Activated T-cell treated with anti-CD3 and anti-CD28 coated beads for 24 hours (primary cell): ENCODE measurements at regions not wholly inside any gene's neighbourhood (a gene's known extent, or its start where the extent isn't known, plus 50 kb on each side); places are given as distances from the start of the nearest gene placed in this dataset.

Experiments
- DNase-seq: peaks from one replicate; pipeline ENCODE4 v3.0.0-alpha.2; 2020; ENCODE audit warnings: low read depth

DNA sequence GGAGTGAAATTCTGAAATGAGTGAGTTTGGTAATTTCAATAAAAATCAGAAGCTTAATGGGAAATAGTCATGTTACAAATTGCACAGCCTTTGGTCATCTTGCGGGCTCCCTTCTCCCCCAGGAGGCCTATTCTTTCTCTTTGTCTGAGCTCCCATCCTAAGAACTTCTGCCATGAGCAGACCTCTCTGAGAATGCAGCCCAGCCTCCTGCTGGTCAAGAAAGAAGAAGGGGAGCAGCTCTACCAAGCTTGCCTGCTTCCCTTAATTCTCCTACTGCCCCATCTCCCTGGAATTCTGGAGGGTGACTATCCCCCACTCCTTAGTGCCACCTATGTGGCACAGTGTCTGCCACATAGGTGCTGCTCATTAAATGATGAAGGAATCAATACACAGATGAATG lies 300.7 kb upstream of the DAB1 start:
- DNase-seq = no peak

DNA sequence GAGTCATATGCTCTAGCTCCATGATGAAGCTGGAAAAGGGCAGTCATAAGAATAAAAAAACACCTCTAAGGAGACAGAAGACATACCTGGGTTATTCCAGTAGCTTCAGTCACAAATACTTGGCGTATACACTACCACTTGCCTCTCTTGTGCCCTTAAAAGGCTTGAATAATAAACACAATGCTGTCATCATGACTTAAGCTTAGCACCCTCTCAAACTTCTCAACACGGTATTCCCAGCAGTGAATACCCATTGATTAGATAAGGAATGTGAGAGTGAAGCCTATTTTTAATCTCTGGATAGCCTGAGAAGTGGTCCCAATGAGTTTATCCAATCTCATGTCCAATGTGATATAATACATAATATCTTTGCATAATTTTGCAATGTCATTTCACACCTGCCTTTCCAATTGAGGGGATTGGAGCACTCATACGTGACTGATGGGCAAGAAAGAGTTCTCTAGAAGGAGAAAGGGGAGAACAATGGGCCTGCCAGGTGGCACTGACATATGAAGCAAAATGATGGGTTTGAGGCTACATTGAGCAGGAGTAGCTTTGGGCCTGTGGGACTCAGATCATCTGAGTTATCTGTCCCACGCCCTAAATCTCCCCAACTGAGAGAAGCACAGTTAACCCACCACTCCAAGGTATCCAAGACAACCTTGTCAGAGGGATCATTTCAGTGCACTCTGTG lies 298.6 kb upstream of the DAB1 start:
- DNase-seq = no peak

DNA sequence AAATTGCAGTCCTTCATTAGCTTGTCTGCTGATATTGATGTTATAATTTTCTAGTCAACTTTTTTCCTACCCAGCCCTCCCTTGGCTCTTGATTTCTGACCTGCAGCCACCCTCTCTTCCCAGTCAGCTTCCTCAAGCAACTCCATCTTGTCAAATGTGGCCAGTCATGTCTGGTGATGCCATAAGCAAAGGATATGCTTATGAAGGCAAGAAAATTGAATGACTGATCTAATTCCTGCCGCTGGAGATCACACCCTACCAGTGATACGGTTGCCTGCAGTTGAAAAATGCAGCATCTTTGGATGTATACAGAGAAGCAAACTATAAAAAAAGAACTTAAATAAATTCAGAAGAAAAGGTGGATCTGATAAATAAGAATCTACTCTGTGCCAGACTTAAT lies 297.1 kb upstream of the DAB1 start:
- no peak for DNase-seq

DNA sequence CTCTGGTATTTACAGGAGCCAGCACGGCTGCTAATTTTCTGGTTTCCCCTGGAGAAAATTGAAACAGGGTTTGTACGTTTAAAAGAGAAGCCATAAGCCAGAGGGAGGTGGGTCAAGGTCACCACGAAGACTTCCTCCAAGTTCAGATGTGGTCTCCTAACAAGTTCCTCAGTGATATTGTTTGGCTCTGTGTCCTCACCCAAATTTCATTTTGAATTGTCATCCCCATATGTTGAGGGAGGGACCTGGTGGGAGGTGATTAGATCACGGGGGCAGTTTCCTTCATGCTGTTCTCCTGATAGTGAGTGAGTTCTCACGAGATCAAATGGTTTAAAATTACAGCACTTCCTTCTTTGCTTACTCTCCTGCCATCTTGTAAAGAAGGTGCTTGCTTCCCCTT lies 295.4 kb upstream of the DAB1 start:
- no peak for DNase-seq

DNA sequence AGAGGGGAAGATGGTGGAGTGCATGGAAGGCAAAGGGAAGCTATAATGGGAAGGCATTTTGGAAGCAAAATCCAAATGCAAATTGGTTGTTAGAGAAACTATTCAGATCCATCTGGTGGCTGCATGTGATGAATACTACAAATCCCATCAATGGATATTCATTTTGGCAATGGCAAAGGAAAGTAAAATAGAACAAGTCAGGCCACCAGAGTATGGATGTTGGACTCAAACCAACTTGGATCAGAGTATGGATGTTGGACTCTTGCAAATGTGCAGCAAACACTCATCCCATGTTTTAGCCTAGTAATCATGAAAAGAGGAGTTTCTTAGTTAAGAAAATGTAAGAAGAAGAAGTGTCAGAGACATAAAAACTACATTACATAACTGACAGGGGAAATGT lies 289.6 kb upstream of the DAB1 start:
- DNase-seq = no peak

DNA sequence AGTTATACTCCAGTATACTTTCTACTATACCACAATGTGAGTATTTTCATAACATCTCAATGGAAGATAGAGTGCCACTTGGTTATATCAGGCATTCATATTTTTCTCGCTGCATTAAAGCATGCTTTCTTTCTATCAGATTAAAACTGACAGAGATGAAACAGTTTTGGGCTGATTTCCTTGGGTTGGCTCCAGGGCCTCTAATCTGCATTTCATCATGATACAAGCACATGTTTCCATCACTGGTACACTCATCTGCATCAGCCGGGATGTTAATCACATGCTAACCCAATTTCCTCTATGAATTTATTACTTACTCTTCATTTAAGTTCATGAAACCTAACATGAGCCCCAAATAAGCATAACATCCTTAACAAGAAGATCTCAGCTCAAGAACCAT lies 289.0 kb upstream of the DAB1 start:
- no peak for DNase-seq

DNA sequence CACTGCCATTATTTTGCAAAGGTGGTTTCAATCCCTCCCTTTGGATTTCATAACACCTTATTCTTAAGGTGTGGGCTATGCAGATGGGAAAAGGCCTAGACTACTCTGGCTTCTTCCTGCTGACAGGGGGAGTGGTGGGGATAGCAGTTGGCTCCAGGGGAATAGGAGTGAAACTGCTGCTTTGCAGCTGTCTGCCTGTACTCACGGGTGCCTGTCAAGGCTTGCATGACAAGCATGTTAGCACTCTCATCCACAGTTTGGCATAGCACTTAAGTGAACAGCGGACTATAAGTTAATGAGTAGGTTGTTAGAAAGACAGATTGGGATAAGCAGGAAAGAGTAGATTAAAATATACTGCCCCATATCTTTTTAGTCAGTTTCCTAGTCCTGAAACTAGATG lies 287.5 kb upstream of the DAB1 start:
- no peak for DNase-seq

DNA sequence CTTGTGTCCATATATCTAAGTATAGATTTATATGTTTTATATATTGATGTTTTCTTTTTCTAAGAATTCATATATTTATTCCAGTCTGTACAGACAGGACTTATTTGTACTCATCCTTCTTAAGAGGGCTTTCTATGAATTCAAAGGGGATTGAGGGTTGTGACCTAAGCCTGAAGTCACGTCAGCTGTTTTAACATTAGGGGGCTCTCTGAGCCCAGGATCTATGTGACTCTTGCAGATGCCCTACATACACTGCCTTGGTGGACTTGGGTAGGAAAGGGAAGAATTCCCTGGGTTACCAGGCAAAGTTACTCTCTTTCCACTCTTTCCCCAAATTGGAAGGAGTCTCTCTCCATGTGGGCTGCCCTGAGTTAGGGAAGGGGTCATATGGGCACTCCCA lies 283.8 kb upstream of the DAB1 start:
- DNase-seq = no peak

DNA sequence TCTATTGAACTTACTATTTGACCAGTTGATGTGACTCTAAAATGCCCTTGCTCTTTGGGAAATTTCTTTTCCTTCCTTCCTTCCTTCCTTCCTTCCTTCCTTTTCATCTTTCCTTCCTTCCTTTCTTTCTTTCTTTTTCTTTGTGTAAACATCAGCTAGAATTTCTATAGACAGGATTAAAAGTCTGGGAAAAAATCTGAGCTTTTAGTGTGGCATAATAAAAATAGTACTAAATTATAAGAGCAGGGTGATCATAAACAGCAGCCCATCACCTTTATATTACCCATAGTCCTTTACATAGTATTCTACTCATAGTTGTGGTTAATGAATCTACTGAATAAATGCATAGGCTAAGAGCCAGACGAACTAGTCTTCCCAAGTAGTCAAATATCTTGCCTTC lies 281.0 kb upstream of the DAB1 start:
- no peak for DNase-seq

DNA sequence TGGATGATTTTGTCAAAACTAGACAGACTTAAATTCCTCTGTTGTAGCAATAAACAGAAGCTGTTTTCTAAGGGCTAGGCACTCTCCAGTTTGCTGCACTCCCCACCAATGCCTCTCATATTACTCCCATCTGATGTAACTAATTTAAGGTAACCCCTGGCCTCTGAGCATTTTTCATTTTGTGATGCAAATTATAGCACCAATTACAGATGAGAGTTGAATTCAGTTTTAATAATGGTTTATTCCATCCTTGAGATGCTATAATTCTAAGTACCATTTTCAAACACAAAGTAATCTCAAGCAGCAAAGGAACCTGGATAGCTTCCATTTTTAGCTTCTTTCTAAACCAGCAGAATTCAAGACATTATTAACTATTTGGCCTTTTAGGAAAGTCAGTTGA lies 280.4 kb upstream of the DAB1 start:
- DNase-seq = no peak

DNA sequence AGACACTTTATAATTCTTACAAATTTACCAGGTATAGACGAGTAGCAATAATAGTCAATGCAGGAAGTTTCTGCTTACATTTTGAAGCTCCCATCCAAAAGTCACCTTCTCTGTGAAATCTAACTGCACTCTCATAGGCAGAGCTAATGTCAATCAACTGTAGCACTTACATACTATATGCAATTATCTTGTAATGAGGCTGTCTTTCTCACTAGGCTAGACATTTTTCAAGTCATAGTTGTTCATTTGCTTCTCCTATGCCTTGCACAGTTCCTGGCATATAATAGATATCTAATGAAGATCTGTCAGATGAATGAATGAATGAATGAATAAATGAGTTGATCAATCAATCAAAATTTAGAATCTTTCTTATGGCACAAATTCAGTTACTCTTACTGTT lies 273.0 kb upstream of the DAB1 start:
- no peak for DNase-seq

DNA sequence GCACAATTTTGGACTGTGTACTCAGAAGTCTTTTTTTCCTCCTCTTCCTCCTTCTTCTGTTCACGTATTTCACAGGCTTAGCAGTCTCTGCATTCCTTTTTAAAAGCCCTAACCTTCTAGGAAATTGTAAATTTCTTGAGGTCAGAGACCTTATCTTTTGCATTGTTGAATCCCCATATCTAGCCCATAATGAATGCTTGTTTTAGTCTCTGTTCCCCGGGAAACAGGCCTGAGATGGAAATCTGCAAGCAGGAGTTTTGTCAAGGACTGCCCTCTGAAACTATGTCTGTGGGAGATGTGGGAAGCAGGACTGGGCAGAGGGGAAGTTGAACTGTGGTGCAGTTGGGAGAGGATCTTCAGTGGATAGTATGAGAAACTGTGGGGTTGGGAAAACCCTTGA lies 272.2 kb upstream of the DAB1 start:
- no peak for DNase-seq

DNA sequence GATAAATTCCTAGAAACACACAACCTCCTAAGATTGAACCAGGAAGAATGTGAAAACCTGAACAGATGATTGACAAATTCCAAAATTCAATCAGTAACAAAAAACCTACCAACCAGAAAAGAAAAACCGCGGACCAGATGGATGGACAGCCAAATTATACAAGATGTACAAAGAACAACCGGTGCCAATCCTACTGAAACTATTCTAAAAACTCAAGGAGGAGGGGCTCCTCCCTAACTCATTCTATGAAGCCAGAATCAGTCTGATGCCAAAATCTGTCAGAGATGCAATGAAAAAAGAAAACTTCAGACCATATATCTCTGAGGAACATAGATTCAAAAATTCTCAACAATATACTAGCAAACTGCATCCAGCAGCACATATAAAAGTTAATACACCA lies 262.4 kb upstream of the DAB1 start:
- DNase-seq = no peak

DNA sequence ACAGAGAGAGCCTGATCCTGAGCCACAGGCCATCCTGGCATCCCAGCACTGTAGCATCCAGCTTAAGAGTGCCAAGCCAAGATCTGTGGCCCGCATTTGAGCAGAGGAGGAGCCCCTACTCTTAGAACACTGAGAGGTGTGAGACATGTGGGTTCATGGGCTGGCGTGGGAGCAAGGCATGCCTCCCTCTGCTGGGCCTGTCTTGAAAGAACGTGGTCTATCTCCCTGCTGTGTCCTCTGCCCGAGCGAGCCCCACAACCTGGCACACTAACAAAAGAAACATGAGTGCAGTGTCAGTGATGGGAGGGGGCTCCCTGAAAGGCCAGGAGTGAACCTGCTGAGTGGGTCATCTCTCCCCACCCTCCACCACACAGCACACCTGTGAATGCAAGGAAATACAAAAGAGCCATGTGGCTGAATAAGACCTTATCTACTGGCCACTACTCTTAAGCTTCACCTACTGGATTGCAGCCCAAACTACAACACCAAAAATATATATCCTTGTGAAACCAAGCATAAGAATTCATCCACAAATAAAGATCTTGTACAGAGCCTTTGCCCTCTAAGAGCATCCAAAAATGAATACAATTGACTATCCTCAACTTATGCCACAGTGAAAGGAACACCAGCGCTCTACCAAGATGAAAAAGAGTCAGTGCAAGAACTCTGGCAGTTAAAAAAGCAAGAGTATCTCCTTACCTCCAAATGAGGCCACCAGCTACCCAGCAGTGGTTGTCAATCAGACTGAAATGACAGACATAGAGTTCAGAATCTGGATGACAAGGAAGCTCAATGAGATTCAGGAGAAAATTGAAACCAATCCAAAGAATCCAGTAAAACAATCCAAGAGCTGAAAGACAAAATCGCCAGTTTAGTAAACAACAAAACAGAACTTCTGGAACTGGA lies 259.4 kb upstream of the DAB1 start:
- no peak for DNase-seq

DNA sequence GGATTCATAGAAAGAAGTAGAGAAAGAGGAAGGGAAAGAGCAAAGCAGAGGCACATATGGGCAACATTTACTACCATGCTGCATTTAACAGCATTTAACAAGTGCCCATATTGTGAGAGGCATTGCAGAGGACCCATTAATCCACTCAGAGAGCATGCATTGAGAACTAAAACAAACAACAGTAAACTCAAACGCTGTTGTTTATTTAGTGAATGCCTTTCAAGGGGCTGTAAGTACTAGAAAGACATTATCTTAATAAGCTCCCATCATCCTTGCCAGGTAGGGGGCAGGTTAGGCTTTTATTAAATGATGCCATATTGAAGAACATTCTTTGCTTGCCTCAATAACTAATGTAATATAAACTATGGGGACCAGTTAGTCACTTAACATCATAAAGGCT lies 254.3 kb upstream of the DAB1 start:
- no peak for DNase-seq

DNA sequence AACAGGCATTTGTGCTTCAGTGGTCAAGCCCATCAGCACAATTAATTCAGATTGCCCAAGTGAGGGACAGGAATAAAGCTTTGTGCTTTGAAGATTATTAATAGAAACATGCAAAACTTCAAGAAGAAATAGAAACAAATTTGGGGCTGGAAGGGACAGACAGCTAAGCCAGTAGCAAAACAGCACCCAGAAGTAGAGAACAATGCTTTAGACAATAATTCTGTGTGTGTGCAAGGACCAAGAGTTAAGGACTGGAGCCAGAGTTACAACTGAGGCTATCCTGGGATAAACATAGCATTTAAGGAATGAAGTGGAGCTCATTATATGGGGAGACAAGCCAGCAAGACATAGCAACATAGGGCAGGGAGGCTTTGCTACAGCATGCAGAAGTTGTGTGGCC lies 251.9 kb upstream of the DAB1 start:
- DNase-seq = no peak

DNA sequence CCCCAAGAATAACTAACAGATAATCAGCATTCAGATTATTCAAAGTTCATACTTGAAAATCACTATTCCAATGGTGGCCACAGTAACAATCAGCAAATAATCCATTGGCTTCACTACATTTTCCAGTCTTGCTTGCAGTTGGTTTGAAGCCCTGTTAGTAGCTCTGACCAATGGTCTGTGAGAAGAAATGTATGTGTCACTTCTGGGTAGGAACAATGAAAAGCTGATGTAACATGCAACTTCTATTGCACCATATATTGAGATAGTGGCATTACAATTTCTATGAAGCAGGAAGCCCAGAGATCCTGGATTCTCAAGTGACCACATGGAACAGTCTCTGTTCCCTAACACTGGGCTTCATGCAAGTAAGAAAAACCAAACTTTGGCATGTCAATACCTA lies 250.9 kb upstream of the DAB1 start:
- DNase-seq = no peak

DNA sequence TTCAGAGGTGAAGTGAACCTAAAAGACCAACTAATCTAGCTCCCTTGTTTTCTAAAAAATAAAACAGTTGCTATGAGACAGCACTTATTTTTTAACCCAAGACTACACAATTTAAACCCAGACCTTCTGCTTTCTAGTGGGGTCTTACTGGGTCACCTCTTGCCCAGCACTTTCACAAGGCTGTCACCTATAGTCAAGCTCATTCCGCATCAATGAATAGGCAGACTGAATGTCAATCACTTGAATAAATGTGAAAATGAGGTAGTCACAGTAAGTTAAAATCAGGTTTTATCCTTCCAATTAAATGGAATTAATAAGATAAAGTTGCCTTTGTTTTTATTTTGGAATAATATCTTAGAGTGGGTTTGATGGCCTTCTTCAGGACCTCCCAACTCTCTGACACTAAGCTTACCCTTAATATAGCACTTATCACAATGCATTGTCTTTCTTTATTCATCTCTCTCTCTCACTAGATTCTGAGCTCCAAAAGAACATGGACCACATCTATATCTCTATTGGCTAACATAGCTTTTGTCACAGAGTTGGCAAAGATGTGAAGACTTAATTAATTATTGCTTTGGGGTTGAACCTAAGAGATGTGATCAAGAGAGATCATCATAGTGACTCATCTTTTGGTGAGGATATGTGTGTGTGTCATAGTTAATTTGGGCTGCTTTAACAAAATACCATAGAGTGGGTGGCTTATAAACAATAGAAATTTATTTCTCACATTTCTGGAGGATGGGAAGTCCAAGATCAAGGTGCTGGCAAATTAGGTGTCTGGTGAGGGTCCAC lies 248.7 kb upstream of the DAB1 start:
- no peak for DNase-seq

DNA sequence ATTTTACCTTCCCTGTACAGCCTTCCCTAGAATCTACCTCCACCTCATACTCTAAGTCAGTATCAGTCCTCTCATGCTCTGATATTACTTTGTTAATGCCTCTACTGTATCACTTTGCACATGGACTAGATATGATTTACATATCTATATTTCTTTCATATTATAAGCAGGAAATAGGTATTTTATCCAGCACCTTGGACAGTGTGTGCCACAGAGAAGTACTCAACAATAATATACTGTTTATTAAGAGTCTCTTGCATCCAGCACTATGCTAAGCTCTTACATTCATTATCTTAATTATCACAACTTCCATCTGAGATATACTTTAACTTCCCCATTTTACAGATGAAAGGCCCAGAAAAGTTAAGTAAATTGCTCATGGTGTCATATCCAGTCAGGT lies 247.9 kb upstream of the DAB1 start:
- no peak for DNase-seq

DNA sequence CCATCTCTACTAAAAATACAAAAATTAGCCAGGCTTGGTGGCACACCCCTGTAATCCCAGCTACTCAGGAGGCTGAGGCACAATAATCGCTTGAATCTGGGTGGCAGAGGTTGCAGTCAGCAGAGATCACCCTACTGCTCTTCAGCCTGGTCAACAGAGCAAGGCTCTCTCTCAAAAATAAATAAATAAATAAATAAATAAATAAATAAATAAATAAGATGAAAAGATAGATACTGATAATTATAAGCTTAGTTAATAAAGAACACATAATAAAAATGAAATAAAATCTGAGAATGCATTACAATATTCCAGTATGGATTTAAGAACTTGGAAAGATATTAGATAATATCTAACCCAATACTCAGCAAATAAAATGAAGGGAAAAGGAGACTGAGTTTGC lies 235.9 kb upstream of the DAB1 start:
- DNase-seq = no peak

DNA sequence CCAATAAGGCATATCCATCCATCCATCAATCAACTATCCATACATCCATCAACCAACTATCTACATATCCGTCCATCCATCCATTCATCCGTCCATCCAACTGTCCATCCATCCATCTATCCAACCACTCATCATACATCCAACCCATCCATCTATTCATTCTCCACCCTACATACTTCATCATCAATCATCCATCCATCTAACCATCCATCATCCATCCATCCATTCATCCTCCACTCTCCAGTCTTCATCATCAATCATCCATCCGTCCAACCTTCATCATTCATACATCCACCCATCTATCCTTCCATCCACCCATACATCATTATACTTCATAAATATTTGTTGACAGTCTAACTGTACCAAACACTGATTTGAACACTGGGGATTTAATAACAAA lies 231.3 kb upstream of the DAB1 start:
- DNase-seq = no peak

DNA sequence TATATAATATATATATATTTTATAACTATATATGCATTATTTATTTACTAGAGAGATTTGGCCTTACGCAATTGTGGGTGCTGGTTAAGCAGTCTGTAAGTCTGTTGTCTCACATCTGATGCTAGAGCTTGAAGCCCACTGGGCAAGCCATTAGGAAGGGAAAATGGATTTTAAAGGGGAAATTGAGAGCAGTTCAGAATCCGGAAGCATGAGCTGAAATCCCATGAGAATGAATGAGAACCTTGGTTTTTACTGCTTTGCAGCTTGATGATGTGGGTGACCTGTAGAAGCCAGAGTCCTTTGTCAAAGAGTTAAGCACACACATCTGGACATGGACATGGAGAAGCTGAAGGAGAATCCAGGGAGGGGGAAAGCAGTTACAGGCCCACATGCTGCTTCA lies 220.8 kb upstream of the DAB1 start:
- no peak for DNase-seq

DNA sequence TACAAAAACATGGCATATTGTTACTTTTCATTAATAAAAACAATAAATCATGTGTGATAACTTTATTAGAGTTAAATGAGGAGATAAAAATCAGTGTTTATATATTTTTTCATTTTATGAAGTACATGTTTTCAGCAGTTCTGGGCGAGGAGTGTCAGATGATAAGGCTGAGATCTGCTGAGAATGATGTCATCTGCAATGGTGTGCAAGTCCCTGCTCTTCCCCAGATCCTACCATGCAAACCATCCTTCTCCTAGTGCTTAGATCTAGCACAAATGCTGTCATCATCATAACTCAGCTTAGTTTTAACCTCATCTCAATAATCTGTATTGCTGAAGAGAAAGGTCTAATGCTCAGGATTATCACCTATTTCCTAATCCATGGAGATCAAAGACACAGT lies 214.4 kb upstream of the DAB1 start:
- DNase-seq = no peak
